ENCODE measurements at regions not wholly inside any gene's neighbourhood (a gene's known extent, or its start where the extent isn't known, plus 50 kb on each side); places are given as distances from the start of the nearest gene placed in this dataset.

DNA sequence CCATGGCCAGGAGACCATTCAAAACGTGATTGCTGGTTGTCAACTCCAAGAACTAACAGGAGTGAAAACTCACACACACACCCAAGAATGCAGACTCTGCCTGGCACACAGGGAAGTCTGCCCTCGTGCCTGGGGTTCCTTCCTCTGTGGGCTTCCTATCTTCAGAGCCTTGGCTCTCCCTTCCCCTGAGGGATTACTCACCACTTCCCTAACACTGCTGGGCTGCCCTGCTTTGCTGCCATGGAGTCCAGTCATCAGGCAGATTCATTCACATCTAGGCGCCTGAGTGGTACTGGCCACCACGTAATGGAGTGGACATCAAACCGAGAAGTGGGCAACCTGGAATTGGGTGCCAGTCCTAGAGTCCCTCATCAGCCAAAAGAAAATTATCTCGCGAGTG, 76.4 kb upstream of the PRSS3 start:
- no peak overlapping the region for H3K9ac ChIP-seq (ENCODE audit: low read length)
- no peaks in the 10 kb centered on the region for H3F3A ChIP-seq (ENCODE audit: low read length, unreplicated experiment)
- CTCF ChIA-PET = no interaction called here
- TF ChIP-seq EZH2 (IDR thresholded peaks at IDR 0.05; ENCODE audit: low read length, unreplicated experiment) (no peak), EZH2phosphoT487 (IDR thresholded peaks at IDR 0.05; ENCODE audit: borderline replicate concordance, low read length) (no peak)
- TF ChIP-seq, protein P1, sequence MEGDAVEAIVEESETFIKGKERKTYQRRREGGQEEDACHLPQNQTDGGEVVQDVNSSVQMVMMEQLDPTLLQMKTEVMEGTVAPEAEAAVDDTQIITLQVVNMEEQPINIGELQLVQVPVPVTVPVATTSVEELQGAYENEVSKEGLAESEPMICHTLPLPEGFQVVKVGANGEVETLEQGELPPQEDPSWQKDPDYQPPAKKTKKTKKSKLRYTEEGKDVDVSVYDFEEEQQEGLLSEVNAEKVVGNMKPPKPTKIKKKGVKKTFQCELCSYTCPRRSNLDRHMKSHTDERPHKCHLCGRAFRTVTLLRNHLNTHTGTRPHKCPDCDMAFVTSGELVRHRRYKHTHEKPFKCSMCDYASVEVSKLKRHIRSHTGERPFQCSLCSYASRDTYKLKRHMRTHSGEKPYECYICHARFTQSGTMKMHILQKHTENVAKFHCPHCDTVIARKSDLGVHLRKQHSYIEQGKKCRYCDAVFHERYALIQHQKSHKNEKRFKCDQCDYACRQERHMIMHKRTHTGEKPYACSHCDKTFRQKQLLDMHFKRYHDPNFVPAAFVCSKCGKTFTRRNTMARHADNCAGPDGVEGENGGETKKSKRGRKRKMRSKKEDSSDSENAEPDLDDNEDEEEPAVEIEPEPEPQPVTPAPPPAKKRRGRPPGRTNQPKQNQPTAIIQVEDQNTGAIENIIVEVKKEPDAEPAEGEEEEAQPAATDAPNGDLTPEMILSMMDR (conservative IDR thresholded peaks at IDR 0.05; ENCODE audit: low read depth, low read length) = no peak
- H3K4me3 ChIP-seq (ENCODE audit: low read length) = no peak overlapping the region
- H3K4me1 ChIP-seq (ENCODE audit: insufficient read depth, low read length) = no peaks in the 10 kb centered on the region
- H3K9me3 ChIP-seq (ENCODE audit: low read length) = no peaks in the 10 kb centered on the region
- POLR2A ChIA-PET (ENCODE audit: unreplicated experiment) = no interaction called here
- intact Hi-C loops (cut with micrococcal nuclease) = no loop called here
- ATAC-seq = peak; percentile 59
- no peaks in the 10 kb centered on the region for H3K9me2 ChIP-seq (replicated peaks; ENCODE audit: low read length)
- no peak overlapping the region for H3K27ac ChIP-seq (ENCODE audit: low read length)
- H3K36me3 ChIP-seq (ENCODE audit: low read depth, low read length) = no peaks in the 10 kb centered on the region; the same call in 1 of the 2 replicates
- DNase-seq = peak; percentile 27
- no peaks in the 10 kb centered on the region for H3K27me3 ChIP-seq (ENCODE audit: low read length)
- no peaks in the 10 kb centered on the region for H3K79me2 ChIP-seq (ENCODE audit: low read length)
- no peaks in the 10 kb centered on the region for H4K20me1 ChIP-seq (ENCODE audit: low read length)
- no peak overlapping the region for H3K4me2 ChIP-seq (ENCODE audit: low read length)
- BruUV-seq (replicated peaks) = no TSS peak
- H2AFZ ChIP-seq (ENCODE audit: low read length) = no peak overlapping the region

DNA sequence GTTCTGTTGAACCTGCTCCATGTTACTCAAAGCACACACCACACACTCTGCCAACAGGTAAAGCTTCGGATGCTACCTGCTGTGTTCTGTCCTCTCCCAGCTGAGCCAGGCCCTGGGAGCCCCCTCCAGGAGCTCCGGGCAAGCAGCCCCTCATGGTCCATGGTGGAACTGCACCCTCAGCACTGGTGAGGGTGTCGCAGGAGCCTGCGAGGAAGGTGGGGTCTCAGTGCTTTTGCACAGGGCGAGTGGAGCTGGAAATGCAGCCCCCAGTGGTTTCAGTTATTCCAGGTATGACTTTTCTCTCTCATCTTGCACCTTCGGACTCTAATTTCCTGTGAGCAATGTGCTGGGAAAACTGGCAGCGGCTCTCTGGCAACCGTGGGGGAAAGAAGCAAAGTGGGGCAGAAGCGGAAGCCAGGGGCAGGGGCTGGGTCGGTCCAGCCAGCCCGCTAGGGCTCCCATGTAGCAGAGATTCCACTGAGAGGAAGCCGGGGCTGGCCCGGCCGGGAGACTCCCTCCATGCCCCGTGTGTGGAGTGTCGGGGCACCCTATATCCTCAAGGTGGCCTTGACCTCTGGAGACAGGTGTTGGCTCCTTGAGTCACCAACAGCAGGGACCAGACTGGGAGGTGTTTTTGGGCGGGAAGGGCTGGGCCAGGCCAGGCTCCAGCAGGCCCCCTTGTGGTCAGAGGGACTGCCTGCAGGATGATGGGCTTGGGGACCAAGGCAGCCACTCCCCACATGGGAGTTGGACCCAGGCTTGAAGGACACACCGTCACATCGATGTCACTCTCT, 75.6 kb upstream of the PRSS3 start:
- Histone ChIP-seq H3K4me1 (ENCODE audit: insufficient read depth, low read length) (no peaks in the 10 kb centered on the region), H2AFZ (ENCODE audit: low read length) (no peak overlapping the region), H3K27ac (ENCODE audit: low read length) (no peak overlapping the region), H3F3A (ENCODE audit: low read length, unreplicated experiment) (no peaks in the 10 kb centered on the region), H3K9me3 (ENCODE audit: low read length) (no peaks in the 10 kb centered on the region), H3K4me3 (ENCODE audit: low read length) (no peak overlapping the region), H4K20me1 (ENCODE audit: low read length) (no peaks in the 10 kb centered on the region), H3K9ac (ENCODE audit: low read length) (no peak overlapping the region), H3K79me2 (ENCODE audit: low read length) (no peaks in the 10 kb centered on the region), H3K27me3 (ENCODE audit: low read length) (no peaks in the 10 kb centered on the region), H3K9me2 (replicated peaks; ENCODE audit: low read length) (no peaks in the 10 kb centered on the region), H3K4me2 (ENCODE audit: low read length) (no peak overlapping the region), H3K36me3 (ENCODE audit: low read depth, low read length) (no peaks in the 10 kb centered on the region; the same call in 1 of the 2 replicates)
- ChIA-PET CTCF (no interaction called here), POLR2A (ENCODE audit: unreplicated experiment) (no interaction called here)
- intact Hi-C loops (cut with micrococcal nuclease) = no loop called here
- no TSS peak for BruUV-seq (replicated peaks)
- DNase-seq (peak; percentile 18), ATAC-seq (no peak)
- TF ChIP-seq EZH2phosphoT487 (IDR thresholded peaks at IDR 0.05; ENCODE audit: borderline replicate concordance, low read length) = no peak
- TF ChIP-seq, protein P1 (conservative IDR thresholded peaks at IDR 0.05; ENCODE audit: low read depth, low read length) = peak; percentile 44; the same call in 1 of the 2 replicates
- TF ChIP-seq EZH2 (IDR thresholded peaks at IDR 0.05; ENCODE audit: low read length, unreplicated experiment) = no peak
